Gastroesophageal sphincter (tissue), 3 donors: ENCODE measurements at regions not wholly inside any gene's neighbourhood (a gene's known extent, or its start where the extent isn't known, plus 50 kb on each side); places are given as distances from the start of the nearest gene placed in this dataset.
"Not testable (repeated sequence)": the region's sequence is repeated elsewhere in the genome, so short reads cannot be mapped to it uniquely, and the experiment has no call there.

Source experiments
- CTCF ChIP-seq, 4 experiments: fragments of 200-600 bp in 2 of 4; fragments of 450-650 bp in 2 of 4; sonication (generic) in 1 of 4; IDR thresholded peaks; one replicate each; pipeline ENCODE4 v1.5.1; 2017 to 2019; ENCODE audit warnings: antibody characterized with exemption in 4 of 4, mild to moderate bottlenecking in 2 of 4, moderate library complexity in 2 of 4
- EP300 ChIP-seq: sonication (generic); formaldehyde crosslinking; IDR thresholded peaks from one replicate; pipeline ENCODE4 v1.6.1; 2017; ENCODE audit warnings: antibody characterized with exemption, mild to moderate bottlenecking
- POLR2AphosphoS5 ChIP-seq: sonication (generic); formaldehyde crosslinking; IDR thresholded peaks from one replicate; pipeline ENCODE4 v1.6.1; 2017; ENCODE audit warnings: antibody characterized with exemption

GRCh38 chr21:38120679-38120983, 136.2 kb upstream of the KCNJ15 start:
- not testable (repeated sequence) for TF ChIP-seq EP300; CTCF (IDR thresholded peaks at IDR 0.05); POLR2AphosphoS5
